H1 (cell line): ENCODE measurements at regions not wholly inside any gene's neighbourhood (a gene's known extent, or its start where the extent isn't known, plus 50 kb on each side); places are given as distances from the start of the nearest gene placed in this dataset.

Experiments used
- CTCF ChIA-PET: fragments of 300-600 bp; sonication (Branson Sonifier 250); formaldehyde crosslinking; loops from one replicate; lab custom pipeline; 2021; ENCODE audit not compliant: partially characterized antibody; lab: Charles Lee
- POLR2A ChIA-PET: fragments of 300-600 bp; sonication (Branson Sonifier 250); formaldehyde crosslinking; loops from one replicate; lab custom pipeline; 2021; ENCODE audit warnings: inconsistent platforms; ENCODE audit not compliant: partially characterized antibody; lab: Charles Lee
- DNase-seq, 2 experiments: peaks; one replicate each; pipeline versions ENCODE4 v3.0.0 to v3.0.0-alpha.2; 2010 to 2022; ENCODE audit warnings: low spot score in 2 of 2, low read depth in 1 of 2, mixed read lengths in 1 of 2
- FAIRE-seq: peaks from 2 replicates; lab custom pipeline; 2011; peaks lifted over from hg19 to GRCh38; lab: Jason Lieb, UNC
- H2AFZ ChIP-seq: 2 replicates; pipeline ENCODE4 v1.8.1; 2012; ENCODE audit warnings: low read length, inconsistent platforms
- H2AK5ac ChIP-seq: 2 replicates; pipeline ENCODE4 v1.6.1; 2013; ENCODE audit warnings: low read depth, low read length
- H2BK120ac ChIP-seq: replicated peaks from 2 replicates; pipeline ENCODE3; 2013; ENCODE audit warnings: low read depth, low read length, inconsistent platforms
- H2BK12ac ChIP-seq: 2 replicates; pipeline ENCODE4 v1.6.1; 2013; ENCODE audit warnings: low read depth, low read length
- H2BK15ac ChIP-seq: 2 replicates; pipeline ENCODE4 v1.6.1; 2013; ENCODE audit warnings: low read length
- H2BK20ac ChIP-seq: 2 replicates; pipeline ENCODE4 v1.6.1; 2013; ENCODE audit warnings: low read length
- H2BK5ac ChIP-seq: 2 replicates; pipeline ENCODE4 v1.6.1; 2013; ENCODE audit warnings: low read depth, low read length
- H3K14ac ChIP-seq: 2 replicates; pipeline ENCODE4 v1.6.1; 2013; ENCODE audit warnings: inconsistent platforms; ENCODE audit not compliant: insufficient read length
- H3K18ac ChIP-seq: 2 replicates; pipeline ENCODE4 v1.6.1; 2013; ENCODE audit warnings: low read length; ENCODE audit errors: extremely low read depth
- H3K23ac ChIP-seq: 2 replicates; pipeline ENCODE4 v1.6.1; 2013; ENCODE audit warnings: inconsistent platforms; ENCODE audit not compliant: insufficient read length
- H3K23me2 ChIP-seq: 2 replicates; pipeline ENCODE4 v1.6.1; 2013; ENCODE audit warnings: low read depth, low read length
- H3K27ac ChIP-seq: 2 replicates; pipeline ENCODE4 v1.6.1; 2011; ENCODE audit warnings: low read depth, low read length, inconsistent platforms
- H3K27me3 ChIP-seq, 4 experiments: replicated peaks in 1 of 4; 1 replicate in 1 of 4; 2 replicates in 3 of 4; pipeline versions ENCODE4 v1.6.1 to v1.8.1; 2011 to 2013; ENCODE audit warnings: low read length in 3 of 4, mild to moderate bottlenecking in 3 of 4, inconsistent platforms in 2 of 4, mixed read lengths in 2 of 4, moderate library complexity in 1 of 4; ENCODE audit not compliant: control insufficient read depth in 3 of 4, insufficient read depth in 3 of 4; ENCODE audit errors: extremely low read depth in 1 of 4
- H3K36me3 ChIP-seq, 4 experiments: 2 replicates each; pipeline versions ENCODE4 v1.6.1 to v1.8.1; 2011 to 2013; ENCODE audit warnings: mild to moderate bottlenecking in 4 of 4, low read length in 3 of 4, moderate library complexity in 2 of 4, control low read depth in 1 of 4, inconsistent platforms in 1 of 4; ENCODE audit not compliant: insufficient read depth in 4 of 4, control insufficient read depth in 2 of 4
- H3K4ac ChIP-seq: replicated peaks from 2 replicates; pipeline ENCODE3; 2013; ENCODE audit warnings: low read length, low read depth, mixed read lengths, inconsistent platforms; ENCODE audit not compliant: insufficient read length
- H3K4me1 ChIP-seq, 4 experiments: replicated peaks in 1 of 4; 1 replicate in 1 of 4; 2 replicates in 3 of 4; pipeline versions ENCODE4 v1.6.1 to v1.8.1; 2011 to 2013; ENCODE audit warnings: low read length in 3 of 4, inconsistent platforms in 2 of 4, mixed read lengths in 1 of 4; ENCODE audit not compliant: insufficient read depth in 4 of 4, control insufficient read depth in 3 of 4
- H3K4me2 ChIP-seq, 2 experiments: 2 replicates each; pipeline versions ENCODE4 v1.6.1 to v1.8.1; 2011 to 2013; ENCODE audit warnings: low read depth in 2 of 2, low read length in 2 of 2, control low read depth in 1 of 2, inconsistent platforms in 1 of 2, mild to moderate bottlenecking in 1 of 2; ENCODE audit not compliant: insufficient read depth in 1 of 2
- H3K4me3 ChIP-seq, 4 experiments: fragments of 200-600, 300-600 bp in 1 of 4; sonication (generic), shearing (Covaris generic), sonication (Bioruptor Twin) in 1 of 4; 2 replicates each; pipeline versions ENCODE4 v1.5.1 to v1.8.1; 2011 to 2016; ENCODE audit warnings: low read length in 4 of 4, low read depth in 3 of 4, control low read depth in 2 of 4, inconsistent platforms in 2 of 4, mild to moderate bottlenecking in 2 of 4, mixed read lengths in 1 of 4, moderate library complexity in 1 of 4; ENCODE audit not compliant: insufficient read depth in 2 of 4; ENCODE audit errors: extremely low read depth in 1 of 4
- H3K56ac ChIP-seq: replicated peaks from 2 replicates; pipeline ENCODE3; 2013; ENCODE audit warnings: low read depth, mild to moderate bottlenecking, mixed read lengths, low read length, inconsistent platforms; ENCODE audit not compliant: insufficient read length
- H3K79me1 ChIP-seq: 2 replicates; pipeline ENCODE4 v1.6.1; 2013; ENCODE audit warnings: low read depth, low read length, control low read depth
- H3K79me2 ChIP-seq, 2 experiments: 2 replicates each; pipeline versions ENCODE4 v1.6.1 to v1.8.1; 2012 to 2013; ENCODE audit warnings: low read length in 2 of 2, mild to moderate bottlenecking in 2 of 2, inconsistent platforms in 1 of 2; ENCODE audit not compliant: insufficient read depth in 2 of 2, control insufficient read depth in 1 of 2
- H3K9ac ChIP-seq, 4 experiments: replicated peaks in 1 of 4; 1 replicate in 1 of 4; 2 replicates in 3 of 4; pipeline versions ENCODE4 v1.6.1 to v1.8.1; 2011 to 2013; ENCODE audit warnings: low read depth in 3 of 4, low read length in 3 of 4, control low read depth in 2 of 4, mild to moderate bottlenecking in 2 of 4, moderate library complexity in 2 of 4, inconsistent platforms in 1 of 4; ENCODE audit errors: extremely low read depth in 1 of 4
- H3K9me3 ChIP-seq, 2 experiments: 2 replicates each; pipeline versions ENCODE4 v1.6.1 to v1.8.1; 2012 to 2013; ENCODE audit warnings: mild to moderate bottlenecking in 2 of 2, moderate library complexity in 2 of 2, control low read depth in 1 of 2, inconsistent platforms in 1 of 2, low read depth in 1 of 2, low read length in 1 of 2, mixed read lengths in 1 of 2; ENCODE audit not compliant: insufficient read depth in 2 of 2
- H4K20me1 ChIP-seq, 2 experiments: replicated peaks in 1 of 2; 2 replicates each; pipeline versions ENCODE3 to v1.8.1; 2011 to 2013; ENCODE audit warnings: inconsistent platforms in 2 of 2, low read length in 2 of 2, mild to moderate bottlenecking in 1 of 2; ENCODE audit not compliant: insufficient read depth in 2 of 2, control insufficient read depth in 1 of 2
- H4K5ac ChIP-seq: 2 replicates; pipeline ENCODE4 v1.6.1; 2013; ENCODE audit warnings: low read length, low read depth, mixed read lengths, inconsistent platforms; ENCODE audit not compliant: insufficient read length
- H4K8ac ChIP-seq: 2 replicates; pipeline ENCODE4 v1.8.0; 2013; ENCODE audit warnings: mild to moderate bottlenecking, moderate library complexity, low read length, inconsistent platforms; ENCODE audit not compliant: insufficient read depth; ENCODE audit errors: extremely low read depth
- H4K91ac ChIP-seq: replicated peaks from 2 replicates; pipeline ENCODE3; 2013; ENCODE audit warnings: low read length, mixed read lengths, inconsistent platforms; ENCODE audit not compliant: insufficient read length
- FOSL1 ChIP-seq: IDR thresholded peaks from 2 replicates; pipeline ENCODE4 v1.6.1; 2011; ENCODE audit warnings: mild to moderate bottlenecking, low read depth, low read length, moderate library complexity; ENCODE audit not compliant: insufficient read depth
- POLR2A ChIP-seq, 2 experiments: IDR thresholded peaks; 1 replicate in 1 of 2; 2 replicates in 1 of 2; pipeline ENCODE4 v1.6.1; 2011; ENCODE audit warnings: low read depth in 2 of 2, low read length in 2 of 2, mild to moderate bottlenecking in 2 of 2; ENCODE audit errors: control extremely low read depth in 1 of 2

DNA sequence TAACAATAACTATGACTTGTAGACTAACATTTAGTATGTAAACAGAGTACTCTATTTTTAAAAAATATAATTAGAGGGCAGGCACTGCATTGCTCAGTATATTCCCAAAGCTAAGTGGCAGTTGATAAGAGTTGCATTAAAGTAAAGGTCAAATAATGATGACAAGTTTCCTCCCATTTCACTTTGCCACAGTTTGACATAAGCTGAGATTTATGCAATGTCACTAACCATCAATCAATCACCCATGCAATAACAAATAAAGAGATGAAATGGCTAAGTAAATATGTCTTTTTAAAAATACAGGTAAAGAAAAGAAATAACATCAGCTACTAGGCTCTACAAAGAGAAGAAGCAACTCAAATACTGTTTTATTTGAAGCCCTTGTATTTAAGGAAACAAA is 673.4 kb downstream of the PCDH18 start:
- no peak overlapping the region for H2BK120ac ChIP-seq
- H4K91ac ChIP-seq, result no peak overlapping the region
- no peak overlapping the region for H3K4me2 ChIP-seq
- no peak overlapping the region for H3K56ac ChIP-seq
- H3K23ac ChIP-seq, result no peak overlapping the region
- TF ChIP-seq FOSL1, result no peak
- no peak for TF ChIP-seq POLR2A (IDR thresholded peaks at IDR 0.05; ENCODE audit: control extremely low read depth in 1 of 2, low read depth in 2 of 2, low read length in 2 of 2)
- TF ChIP-seq, all 59 proteins: peak for 0
- Histone ChIP-seq H4K20me1 (no peaks in the 10 kb centered on the region), H2BK15ac (no peak overlapping the region), H3K79me1 (no peaks in the 10 kb centered on the region), H3K27me3 (no peaks in the 10 kb centered on the region), H4K8ac (no peak overlapping the region), H2AK5ac (no peak overlapping the region), H2BK5ac (no peak overlapping the region), H3K14ac (no peak overlapping the region), H3K4ac (no peak overlapping the region), H2AFZ (no peak overlapping the region), H3K4me3 (no peak overlapping the region), H3K79me2 (no peaks in the 10 kb centered on the region), H4K5ac (no peak overlapping the region), H3K18ac (no peak overlapping the region), H3K36me3 (no peaks in the 10 kb centered on the region), H3K9ac (no peak overlapping the region), H3K23me2 (no peaks in the 10 kb centered on the region), H2BK20ac (no peak overlapping the region), H3K27ac (no peak overlapping the region), H3K9me3 (no peaks in the 10 kb centered on the region), H2BK12ac (no peak overlapping the region), H3K4me1 (peaks cover 0 to 2% (median 0%) of the 10 kb centered on the region in 4 experiments; a peak in 1 of 7 replicates)
- FAIRE-seq (no peak), DNase-seq (no peak)
- ChIA-PET POLR2A (no interaction called here), CTCF (interaction anchor here (0.6 kb wide), 1 partner anchor 671 kb away, joined by 4 read pairs; no protein-coding TSS in a partner anchor)
